Gastroesophageal sphincter (tissue), 3 donors: ENCODE measurements at regions not wholly inside any gene's neighbourhood (a gene's known extent, or its start where the extent isn't known, plus 50 kb on each side); places are given as distances from the start of the nearest gene placed in this dataset.

Experiments
- CTCF ChIP-seq, 4 experiments: fragments of 200-600 bp in 2 of 4; fragments of 450-650 bp in 2 of 4; sonication (generic) in 1 of 4; IDR thresholded peaks; one replicate each; pipeline ENCODE4 v1.5.1; 2017 to 2019; ENCODE audit warnings: antibody characterized with exemption in 4 of 4, mild to moderate bottlenecking in 2 of 4, moderate library complexity in 2 of 4
- EP300 ChIP-seq: sonication (generic); formaldehyde crosslinking; IDR thresholded peaks from one replicate; pipeline ENCODE4 v1.6.1; 2017; ENCODE audit warnings: antibody characterized with exemption, mild to moderate bottlenecking
- POLR2A ChIP-seq, 2 donors: fragments of 450-650 bp; IDR thresholded peaks; one replicate each; pipeline ENCODE4 v1.6.1; 2017; ENCODE audit warnings: antibody characterized with exemption in 2 of 2, mild to moderate bottlenecking in 2 of 2, moderate library complexity in 1 of 2
- POLR2AphosphoS5 ChIP-seq: sonication (generic); formaldehyde crosslinking; IDR thresholded peaks from one replicate; pipeline ENCODE4 v1.6.1; 2017; ENCODE audit warnings: antibody characterized with exemption

- no peak for TF ChIP-seq CTCF (IDR thresholded peaks at IDR 0.05)
- no peak for TF ChIP-seq EP300
- no peak for TF ChIP-seq POLR2AphosphoS5
- TF ChIP-seq POLR2A (IDR thresholded peaks at IDR 0.05): no peak
Observed at GRCh38 chr21:16590186-16590585, 860.4 kb downstream of the USP25 start.
